ENCODE measurements at regions not wholly inside any gene's neighbourhood (a gene's known extent, or its start where the extent isn't known, plus 50 kb on each side); places are given as distances from the start of the nearest gene placed in this dataset.

GRCh38 chr6:119760046-119760445 is 410.5 kb upstream of the MAN1A1 start:
- Histone ChIP-seq H3K9ac (ENCODE audit: control insufficient read depth, extremely low read depth, insufficient read depth, low read length) (no peak overlapping the region), H3K4me2 (ENCODE audit: control insufficient read depth, extremely low read depth, insufficient read depth, low read depth, low read length) (no peak overlapping the region), H3K9me3 (ENCODE audit: control insufficient read depth, low read depth, low read length) (no peaks in the 10 kb centered on the region), H3K4me3 (ENCODE audit: control insufficient read depth in 2 of 3, extremely low read depth in 1 of 3, insufficient read depth in 2 of 3, low read depth in 1 of 3, low read length in 3 of 3) (no peak overlapping the region), H2AFZ (ENCODE audit: control insufficient read depth, low read length) (no peak overlapping the region), H3K9me1 (ENCODE audit: control insufficient read depth, extremely low read depth, insufficient read depth, low read length) (no peaks in the 10 kb centered on the region), H3K79me2 (ENCODE audit: control insufficient read depth, insufficient read depth, low read length) (no peaks in the 10 kb centered on the region), H3K36me3 (ENCODE audit: control insufficient read depth in 2 of 2, extremely low read depth in 1 of 2, insufficient read depth in 2 of 2, low read length in 2 of 2) (no peaks in the 10 kb centered on the region), H3K4me1 (ENCODE audit: control insufficient read depth, extremely low read depth, insufficient read depth, low read length) (no peaks in the 10 kb centered on the region), H3K27ac (ENCODE audit: control insufficient read depth, insufficient read depth, low read length) (no peak overlapping the region), H3K27me3 (ENCODE audit: control insufficient read depth, extremely low read depth, insufficient read depth, low read length) (no peaks in the 10 kb centered on the region), H4K20me1 (ENCODE audit: control insufficient read depth, extremely low read depth, insufficient read depth, low read length) (no peaks in the 10 kb centered on the region)
- dilution Hi-C loops (cut with MboI; ENCODE audit: extremely low pct_ligation_motif_present, low sequenced_read_pairs): no loop called here
- TF ChIP-seq EZH2 (IDR thresholded peaks at IDR 0.05; ENCODE audit: low read length): no peak
- TF ChIP-seq, protein P1, sequence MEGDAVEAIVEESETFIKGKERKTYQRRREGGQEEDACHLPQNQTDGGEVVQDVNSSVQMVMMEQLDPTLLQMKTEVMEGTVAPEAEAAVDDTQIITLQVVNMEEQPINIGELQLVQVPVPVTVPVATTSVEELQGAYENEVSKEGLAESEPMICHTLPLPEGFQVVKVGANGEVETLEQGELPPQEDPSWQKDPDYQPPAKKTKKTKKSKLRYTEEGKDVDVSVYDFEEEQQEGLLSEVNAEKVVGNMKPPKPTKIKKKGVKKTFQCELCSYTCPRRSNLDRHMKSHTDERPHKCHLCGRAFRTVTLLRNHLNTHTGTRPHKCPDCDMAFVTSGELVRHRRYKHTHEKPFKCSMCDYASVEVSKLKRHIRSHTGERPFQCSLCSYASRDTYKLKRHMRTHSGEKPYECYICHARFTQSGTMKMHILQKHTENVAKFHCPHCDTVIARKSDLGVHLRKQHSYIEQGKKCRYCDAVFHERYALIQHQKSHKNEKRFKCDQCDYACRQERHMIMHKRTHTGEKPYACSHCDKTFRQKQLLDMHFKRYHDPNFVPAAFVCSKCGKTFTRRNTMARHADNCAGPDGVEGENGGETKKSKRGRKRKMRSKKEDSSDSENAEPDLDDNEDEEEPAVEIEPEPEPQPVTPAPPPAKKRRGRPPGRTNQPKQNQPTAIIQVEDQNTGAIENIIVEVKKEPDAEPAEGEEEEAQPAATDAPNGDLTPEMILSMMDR (optimal IDR thresholded peaks at IDR 0.05 in 1 of 3, IDR thresholded peaks at IDR 0.05 in 1 of 3, conservative IDR thresholded peaks at IDR 0.05 in 1 of 3; ENCODE audit: extremely low read depth in 1 of 3, insufficient read depth in 2 of 3, low read length in 3 of 3): no peak
- FAIRE-seq (no peak), DNase-seq (ENCODE audit: low read depth, low spot score) (no peak)

- H3K79me2 ChIP-seq (ENCODE audit: control insufficient read depth, insufficient read depth, low read length): no peaks in the 10 kb centered on the region
- dilution Hi-C loops (cut with MboI; ENCODE audit: extremely low pct_ligation_motif_present, low sequenced_read_pairs): no loop called here
- no peak overlapping the region for H3K4me2 ChIP-seq (ENCODE audit: control insufficient read depth, extremely low read depth, insufficient read depth, low read depth, low read length)
- no peaks in the 10 kb centered on the region for H3K9me3 ChIP-seq (ENCODE audit: control insufficient read depth, low read depth, low read length)
- no peak overlapping the region for H3K27ac ChIP-seq (ENCODE audit: control insufficient read depth, insufficient read depth, low read length)
- H3K36me3 ChIP-seq (ENCODE audit: control insufficient read depth in 2 of 2, extremely low read depth in 1 of 2, insufficient read depth in 2 of 2, low read length in 2 of 2): no peaks in the 10 kb centered on the region
- H4K20me1 ChIP-seq (ENCODE audit: control insufficient read depth, extremely low read depth, insufficient read depth, low read length): no peaks in the 10 kb centered on the region
- no peaks in the 10 kb centered on the region for H3K4me1 ChIP-seq (ENCODE audit: control insufficient read depth, extremely low read depth, insufficient read depth, low read length)
- H3K27me3 ChIP-seq (ENCODE audit: control insufficient read depth, extremely low read depth, insufficient read depth, low read length): no peaks in the 10 kb centered on the region
- DNase-seq (ENCODE audit: low read depth, low spot score) (no peak), FAIRE-seq (no peak)
- no peak overlapping the region for H3K9ac ChIP-seq (ENCODE audit: control insufficient read depth, extremely low read depth, insufficient read depth, low read length)
- TF ChIP-seq EZH2 (IDR thresholded peaks at IDR 0.05; ENCODE audit: low read length): no peak
- TF ChIP-seq, protein P1 (optimal IDR thresholded peaks at IDR 0.05 in 1 of 3, IDR thresholded peaks at IDR 0.05 in 1 of 3, conservative IDR thresholded peaks at IDR 0.05 in 1 of 3; ENCODE audit: extremely low read depth in 1 of 3, insufficient read depth in 2 of 3, low read length in 3 of 3): no peak
- no peak overlapping the region for H2AFZ ChIP-seq (ENCODE audit: control insufficient read depth, low read length)
- H3K4me3 ChIP-seq (ENCODE audit: control insufficient read depth in 2 of 3, extremely low read depth in 1 of 3, insufficient read depth in 2 of 3, low read depth in 1 of 3, low read length in 3 of 3): no peak overlapping the region
- H3K9me1 ChIP-seq (ENCODE audit: control insufficient read depth, extremely low read depth, insufficient read depth, low read length): no peaks in the 10 kb centered on the region
These were observed 408.8 kb upstream of the MAN1A1 start for GRCh38 chr6:119758385-119758784.

Data from keratinocyte (primary cell).